Activated gamma-delta T cell treated with Interleukin-2 at 50 U/mL for 16 hours (primary cell): ENCODE measurements at regions not wholly inside any gene's neighbourhood (a gene's known extent, or its start where the extent isn't known, plus 50 kb on each side); places are given as distances from the start of the nearest gene placed in this dataset.

Source experiments
- DNase-seq: peaks from one replicate; pipeline ENCODE4 v3.0.0-alpha.2; 2020

- DNase-seq = no peak
Measured at GRCh38 chr7:67940400-67940799, 943.8 kb downstream of the TYW1 start.

GRCh38 chr7:67947191-67947590 lies 950.6 kb downstream of the TYW1 start:
- no peak for DNase-seq

GRCh38 chr7:67947646-67948045 lies 951.0 kb downstream of the TYW1 start:
- no peak for DNase-seq

- DNase-seq = no peak
Measured at GRCh38 chr7:67950321-67951083, 953.9 kb downstream of the TYW1 start.

GRCh38 chr7:67955061-67955460 lies 958.4 kb downstream of the TYW1 start:
- no peak for DNase-seq

GRCh38 chr7:67962863-67963262 lies 966.2 kb downstream of the TYW1 start:
- no peak for DNase-seq

- no peak for DNase-seq
Measured at GRCh38 chr7:67976490-67976889, 979.9 kb downstream of the TYW1 start.

GRCh38 chr7:67983486-67983885 lies 986.9 kb downstream of the TYW1 start:
- no peak for DNase-seq

GRCh38 chr7:67984326-67984725 lies 987.7 kb downstream of the TYW1 start:
- no peak for DNase-seq

GRCh38 chr7:67989142-67989541 lies 992.5 kb downstream of the TYW1 start:
- no peak for DNase-seq

GRCh38 chr7:67990003-67990402 lies 993.4 kb downstream of the TYW1 start:
- no peak for DNase-seq

GRCh38 chr7:67990716-67991115 lies 994.1 kb downstream of the TYW1 start:
- DNase-seq = no peak

GRCh38 chr7:67992287-67992686 lies 995.7 kb downstream of the TYW1 start:
- no peak for DNase-seq

GRCh38 chr7:68005992-68006391 lies 1009.4 kb downstream of the TYW1 start:
- no peak for DNase-seq

- DNase-seq = no peak
Measured at GRCh38 chr7:68006619-68007018, 1010.0 kb downstream of the TYW1 start.

GRCh38 chr7:68009716-68010115 lies 1013.1 kb downstream of the TYW1 start:
- DNase-seq = no peak

GRCh38 chr7:68014031-68014736 lies 1017.6 kb downstream of the TYW1 start:
- no peak for DNase-seq

- DNase-seq = no peak
Measured at GRCh38 chr7:68015122-68015977, 1018.7 kb downstream of the TYW1 start.

- DNase-seq = no peak
Measured at GRCh38 chr7:68015978-68016532, 1019.4 kb downstream of the TYW1 start.

GRCh38 chr7:68020102-68020501 lies 1023.5 kb downstream of the TYW1 start:
- no peak for DNase-seq

GRCh38 chr7:68025369-68025768 lies 1028.7 kb downstream of the TYW1 start:
- no peak for DNase-seq

- DNase-seq = no peak
Measured at GRCh38 chr7:68030530-68030929, 1033.9 kb downstream of the TYW1 start.
